Astrocyte (in vitro differentiated cells and primary cell): ENCODE measurements at regions not wholly inside any gene's neighbourhood (a gene's known extent, or its start where the extent isn't known, plus 50 kb on each side); places are given as distances from the start of the nearest gene placed in this dataset.

ENCODE experiments used
- DNase-seq: peaks from one replicate; pipeline ENCODE4 v3.0.0-alpha.2; 2010; ENCODE audit warnings: low read depth
- FAIRE-seq: peaks from 2 replicates; lab custom pipeline; 2011; peaks lifted over from hg19 to GRCh38; lab: Jason Lieb, UNC
- H2AFZ ChIP-seq: 2 replicates; pipeline ENCODE4 v1.6.0; 2012; ENCODE audit warnings: low read depth, low read length, inconsistent platforms
- H3K27ac ChIP-seq: 2 replicates; pipeline ENCODE4 v1.5.1; 2011; ENCODE audit warnings: low read depth, low read length, inconsistent platforms
- H3K27me3 ChIP-seq: 2 replicates; pipeline ENCODE4 v1.6.0; 2011; ENCODE audit warnings: low read length, inconsistent platforms; ENCODE audit not compliant: insufficient read depth
- H3K36me3 ChIP-seq: 2 replicates; pipeline ENCODE4 v1.5.1; 2011; ENCODE audit warnings: low read length, inconsistent platforms; ENCODE audit not compliant: insufficient read depth
- H3K4me1 ChIP-seq: 2 replicates; pipeline ENCODE4 v1.5.1; 2011; ENCODE audit warnings: low read length, inconsistent platforms; ENCODE audit not compliant: insufficient read depth
- H3K4me2 ChIP-seq: 2 replicates; pipeline ENCODE4 v1.6.0; 2012; ENCODE audit warnings: low read length, inconsistent platforms
- H3K4me3 ChIP-seq: 2 replicates; pipeline ENCODE4 v1.5.1; 2011; ENCODE audit warnings: low read depth, mild to moderate bottlenecking, low read length, inconsistent platforms; ENCODE audit not compliant: insufficient read depth
- H3K79me2 ChIP-seq: 2 replicates; pipeline ENCODE4 v1.6.0; 2012; ENCODE audit warnings: mild to moderate bottlenecking, low read length, inconsistent platforms; ENCODE audit not compliant: insufficient read depth
- H3K9ac ChIP-seq: 2 replicates; pipeline ENCODE4 v1.6.0; 2012; ENCODE audit warnings: mild to moderate bottlenecking, low read length, inconsistent platforms
- H3K9me3 ChIP-seq: 2 replicates; pipeline ENCODE4 v1.5.1; 2012; ENCODE audit warnings: low read depth, mild to moderate bottlenecking, low read length, inconsistent platforms; ENCODE audit not compliant: insufficient read depth
- H4K20me1 ChIP-seq: 2 replicates; pipeline ENCODE4 v1.6.0; 2012; ENCODE audit warnings: low read length, inconsistent platforms; ENCODE audit not compliant: insufficient read depth
- H3K27ac Mint-ChIP-seq: one replicate; pipeline ENCODE4 v1.8.0; 2021; ENCODE audit warnings: mild to moderate bottlenecking, mixed read lengths; ENCODE audit not compliant: unreplicated experiment
- H3K27me3 Mint-ChIP-seq: one replicate; pipeline ENCODE4 v1.8.0; 2021; ENCODE audit warnings: low read depth, mixed read lengths; ENCODE audit not compliant: unreplicated experiment
- H3K36me3 Mint-ChIP-seq: one replicate; pipeline ENCODE4 v1.8.0; 2021; ENCODE audit warnings: low read depth, mixed read lengths; ENCODE audit not compliant: unreplicated experiment
- H3K4me1 Mint-ChIP-seq: one replicate; pipeline ENCODE4 v1.8.0; 2021; ENCODE audit warnings: low read depth, mixed read lengths; ENCODE audit not compliant: unreplicated experiment
- H3K4me3 Mint-ChIP-seq: one replicate; pipeline ENCODE4 v1.8.0; 2021; ENCODE audit warnings: mild to moderate bottlenecking, moderate library complexity, mixed read lengths; ENCODE audit not compliant: unreplicated experiment
- H3K9me3 Mint-ChIP-seq: one replicate; pipeline ENCODE4 v1.8.0; 2021; ENCODE audit warnings: mild to moderate bottlenecking, mixed read lengths; ENCODE audit not compliant: unreplicated experiment
- CTCF ChIP-seq: IDR thresholded peaks from 2 replicates; pipeline ENCODE4 v1.5.1; 2011; ENCODE audit warnings: low read depth, mild to moderate bottlenecking, inconsistent platforms, low read length, moderate library complexity; ENCODE audit not compliant: insufficient read depth
- EZH2 ChIP-seq: IDR thresholded peaks from 2 replicates; pipeline ENCODE4 v1.6.1; 2012; ENCODE audit warnings: mild to moderate bottlenecking, low read length, inconsistent platforms; ENCODE audit not compliant: insufficient read depth

- peaks cover 3% of the 10 kb centered on the region for H3K27me3 Mint-ChIP-seq
- peak overlapping the region; percentile 97 for H3K27ac Mint-ChIP-seq
- Histone ChIP-seq H3K9ac (peak overlapping the region; percentile 88), H2AFZ (peak overlapping the region; percentile 55), H4K20me1 (no peaks in the 10 kb centered on the region), H3K36me3 (no peaks in the 10 kb centered on the region), H3K27ac (peak overlapping the region; percentile 89), H3K27me3 (no peaks in the 10 kb centered on the region), H3K4me2 (peak overlapping the region; percentile 89), H3K79me2 (no peaks in the 10 kb centered on the region), H3K4me1 (peaks cover 64% of the 10 kb centered on the region), H3K4me3 (peak overlapping the region; percentile 61), H3K9me3 (no peaks in the 10 kb centered on the region)
- no peaks in the 10 kb centered on the region for H3K36me3 Mint-ChIP-seq
- H3K4me3 Mint-ChIP-seq = peak overlapping the region; percentile 81
- peaks cover 50% of the 10 kb centered on the region for H3K4me1 Mint-ChIP-seq
- DNase-seq = peak; percentile 75
- TF ChIP-seq EZH2 = no peak
- peak; percentile 3 for TF ChIP-seq CTCF
- no peak for FAIRE-seq
- H3K9me3 Mint-ChIP-seq = no peaks in the 10 kb centered on the region
These were observed 141.9 kb upstream of the CTAGE1 start for GRCh38 chr18:22559414-22560274.

DNA sequence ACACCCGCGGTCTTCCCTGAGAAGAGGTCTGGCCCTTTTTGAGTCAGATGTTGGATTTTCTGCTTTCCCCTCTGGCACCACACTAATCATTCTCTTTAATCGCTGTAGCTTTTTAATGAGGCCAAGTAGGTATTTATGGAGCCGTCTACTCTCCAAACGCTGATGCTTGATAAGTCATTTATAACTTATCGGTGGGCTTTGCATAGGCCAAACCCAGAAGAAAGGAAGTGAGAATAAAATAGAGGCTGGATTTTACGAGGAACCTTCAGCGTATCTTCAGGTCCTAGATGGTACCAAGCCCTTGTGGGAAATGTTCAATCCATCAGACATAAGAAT lies 142.5 kb upstream of the CTAGE1 start:
- H3K36me3 ChIP-seq = no peaks in the 10 kb centered on the region
- FAIRE-seq (no peak), DNase-seq (no peak)
- peak overlapping the region; percentile 89 for H3K4me2 ChIP-seq
- Mint-ChIP-seq H3K27me3 (peaks cover 3% of the 10 kb centered on the region), H3K4me1 (peaks cover 48% of the 10 kb centered on the region), H3K9me3 (no peaks in the 10 kb centered on the region), H3K36me3 (no peaks in the 10 kb centered on the region), H3K4me3 (peak overlapping the region; percentile 81), H3K27ac (peak overlapping the region; percentile 97)
- peak overlapping the region; percentile 89 for H3K27ac ChIP-seq
- no peaks in the 10 kb centered on the region for H3K79me2 ChIP-seq
- no peaks in the 10 kb centered on the region for H3K27me3 ChIP-seq
- H3K4me1 ChIP-seq = peaks cover 67% of the 10 kb centered on the region
- no peaks in the 10 kb centered on the region for H3K9me3 ChIP-seq
- peak overlapping the region; percentile 55 for H2AFZ ChIP-seq
- TF ChIP-seq EZH2 (no peak), CTCF (no peak)
- H4K20me1 ChIP-seq = no peaks in the 10 kb centered on the region
- peak overlapping the region; percentile 61 for H3K4me3 ChIP-seq
- peak overlapping the region; percentile 88 for H3K9ac ChIP-seq

GRCh38 chr18:22560797-22561196 lies 143.1 kb upstream of the CTAGE1 start:
- peaks cover 3% of the 10 kb centered on the region for H3K27me3 Mint-ChIP-seq
- TF ChIP-seq EZH2 = no peak
- no peak for TF ChIP-seq CTCF
- no peaks in the 10 kb centered on the region for H3K36me3 ChIP-seq
- peak overlapping the region; percentile 88 for H3K9ac ChIP-seq
- no peak overlapping the region for H3K4me3 Mint-ChIP-seq
- no peaks in the 10 kb centered on the region for H3K9me3 ChIP-seq
- DNase-seq (no peak), FAIRE-seq (no peak)
- H3K27ac Mint-ChIP-seq = no peak overlapping the region
- H3K79me2 ChIP-seq = no peaks in the 10 kb centered on the region
- peaks cover 67% of the 10 kb centered on the region for H3K4me1 ChIP-seq
- H3K4me2 ChIP-seq = peak overlapping the region; percentile 89
- no peak overlapping the region for H2AFZ ChIP-seq
- H3K4me1 Mint-ChIP-seq = peaks cover 48% of the 10 kb centered on the region
- H3K36me3 Mint-ChIP-seq = no peaks in the 10 kb centered on the region
- H4K20me1 ChIP-seq = no peaks in the 10 kb centered on the region
- peak overlapping the region; percentile 89 for H3K27ac ChIP-seq
- no peaks in the 10 kb centered on the region for H3K27me3 ChIP-seq
- H3K4me3 ChIP-seq = no peak overlapping the region
- H3K9me3 Mint-ChIP-seq = no peaks in the 10 kb centered on the region
